ENCODE measurements at regions not wholly inside any gene's neighbourhood (a gene's known extent, or its start where the extent isn't known, plus 50 kb on each side); places are given as distances from the start of the nearest gene placed in this dataset.

- no peak for TF ChIP-seq POLR2A (IDR thresholded peaks at IDR 0.05)
- no peak for TF ChIP-seq CTCF (IDR thresholded peaks at IDR 0.05)
- Histone ChIP-seq H3K36me3 (no peaks in the 10 kb centered on the region), H3K27me3 (no peaks in the 10 kb centered on the region), H3K4me3 (no peak overlapping the region), H3K4me1 (no peaks in the 10 kb centered on the region), H3K9me3 (no peaks in the 10 kb centered on the region), H3K27ac (no peak overlapping the region)
- DNase-seq, result no peak
Measured at GRCh38 chr2:212929971-212930370, 221.4 kb downstream of the IKZF2 start.

- Histone ChIP-seq H3K27me3 (no peaks in the 10 kb centered on the region), H3K27ac (no peak overlapping the region)
Measured at GRCh38 chr2:212929116-212929515, 222.3 kb downstream of the IKZF2 start.

DNA sequence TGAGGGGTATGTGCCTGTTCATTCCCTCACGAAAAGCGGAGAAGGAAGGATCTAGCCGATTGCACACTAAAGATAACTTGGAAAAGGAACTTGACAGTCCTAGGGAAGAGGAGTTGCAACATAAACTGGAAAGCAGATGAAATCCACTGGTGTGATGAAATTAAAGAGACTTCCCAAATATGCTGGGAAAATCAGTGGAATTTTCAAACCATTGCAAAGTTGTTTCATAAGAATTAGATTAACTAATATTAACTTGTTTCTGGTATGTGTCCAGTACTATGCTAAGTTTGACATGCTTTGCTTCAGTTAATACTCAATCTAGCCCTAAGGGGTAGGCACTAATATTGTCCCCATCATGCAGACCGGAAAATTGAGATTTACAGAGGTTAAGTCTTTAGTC, 222.7 kb downstream of the IKZF2 start:
- Histone ChIP-seq H3K27ac (no peak overlapping the region), H3K4me3 (no peak overlapping the region), H3K36me3 (no peaks in the 10 kb centered on the region), H3K4me1 (no peaks in the 10 kb centered on the region), H3K9me3 (no peaks in the 10 kb centered on the region), H3K27me3 (no peaks in the 10 kb centered on the region)
- TF ChIP-seq CTCF (IDR thresholded peaks at IDR 0.05) (no peak), POLR2A (IDR thresholded peaks at IDR 0.05) (no peak)
- no peak for DNase-seq

More at GRCh38 chr2:212929116-212929515, 222.3 kb downstream of the IKZF2 start:
- DNase-seq, result no peak
- Histone ChIP-seq H3K36me3 (no peaks in the 10 kb centered on the region), H3K9me3 (no peaks in the 10 kb centered on the region), H3K4me1 (no peaks in the 10 kb centered on the region), H3K4me3 (no peak overlapping the region)
- TF ChIP-seq POLR2A (IDR thresholded peaks at IDR 0.05) (no peak), CTCF (IDR thresholded peaks at IDR 0.05) (no peak)

GRCh38 chr2:212926940-212927339, 224.5 kb downstream of the IKZF2 start:
- Histone ChIP-seq H3K27ac (no peak overlapping the region), H3K27me3 (no peaks in the 10 kb centered on the region), H3K4me1 (no peaks in the 10 kb centered on the region), H3K9me3 (no peaks in the 10 kb centered on the region), H3K4me3 (no peak overlapping the region), H3K36me3 (no peaks in the 10 kb centered on the region)
- TF ChIP-seq POLR2A (IDR thresholded peaks at IDR 0.05) (no peak), CTCF (IDR thresholded peaks at IDR 0.05) (no peak)
- DNase-seq, result no peak

DNA sequence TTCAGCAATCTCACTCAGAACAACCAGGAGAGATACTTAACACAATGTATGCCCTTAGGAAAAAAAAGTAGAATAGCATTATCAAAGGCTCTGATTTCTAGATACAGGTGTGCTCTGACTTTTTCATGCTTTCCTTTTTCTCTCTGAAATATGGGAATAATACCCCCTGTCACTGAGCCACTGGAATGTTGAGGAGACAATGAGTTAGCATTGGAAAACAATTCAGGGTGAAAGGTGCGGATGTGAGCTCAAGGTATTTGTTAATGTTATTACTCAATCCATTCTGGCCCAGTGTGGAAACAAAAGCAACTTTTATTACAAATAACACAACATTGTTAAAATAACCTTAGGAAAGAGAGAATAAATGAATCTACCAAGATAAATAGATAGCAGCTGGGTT, 228.0 kb downstream of the IKZF2 start:
- no peaks in the 10 kb centered on the region for H3K4me1 ChIP-seq
- no peaks in the 10 kb centered on the region for H3K9me3 ChIP-seq
- no peak for DNase-seq
- H3K36me3 ChIP-seq, result no peaks in the 10 kb centered on the region
- no peak overlapping the region for H3K27ac ChIP-seq
- no peak overlapping the region for H3K4me3 ChIP-seq
- H3K27me3 ChIP-seq, result no peaks in the 10 kb centered on the region
- no peak for TF ChIP-seq CTCF (IDR thresholded peaks at IDR 0.05)
- TF ChIP-seq POLR2A (IDR thresholded peaks at IDR 0.05), result no peak

- Histone ChIP-seq H3K27me3 (no peaks in the 10 kb centered on the region), H3K4me3 (no peak overlapping the region), H3K9me3 (no peaks in the 10 kb centered on the region), H3K4me1 (no peaks in the 10 kb centered on the region), H3K27ac (no peak overlapping the region), H3K36me3 (no peaks in the 10 kb centered on the region)
- DNase-seq, result no peak
- TF ChIP-seq CTCF (IDR thresholded peaks at IDR 0.05), result no peak
- no peak for TF ChIP-seq POLR2A (IDR thresholded peaks at IDR 0.05)
Measured at GRCh38 chr2:212922701-212923100, 228.7 kb downstream of the IKZF2 start.

Data from Peyer's patch (tissue), 4 donors.